Nephron progenitor cell (in vitro differentiated cells): ENCODE measurements at regions not wholly inside any gene's neighbourhood (a gene's known extent, or its start where the extent isn't known, plus 50 kb on each side); places are given as distances from the start of the nearest gene placed in this dataset.

Source experiments
- DNase-seq: peaks from one replicate; pipeline ENCODE4 v3.0.0; 2021
- H3K27ac Mint-ChIP-seq: 2 replicates; pipeline ENCODE4 v1.8.0; 2021; ENCODE audit warnings: mild to moderate bottlenecking, moderate library complexity, mixed read lengths
- H3K27me3 Mint-ChIP-seq: 2 replicates; pipeline ENCODE4 v1.8.0; 2021; ENCODE audit warnings: mild to moderate bottlenecking, low read depth, mixed read lengths; ENCODE audit not compliant: poor library complexity
- H3K36me3 Mint-ChIP-seq: 2 replicates; pipeline ENCODE4 v1.8.0; 2021; ENCODE audit warnings: low read depth, mixed read lengths
- H3K4me1 Mint-ChIP-seq: 2 replicates; pipeline ENCODE4 v1.8.0; 2021; ENCODE audit warnings: mixed read lengths
- H3K4me3 Mint-ChIP-seq: 2 replicates; pipeline ENCODE4 v1.8.0; 2021; ENCODE audit warnings: mild to moderate bottlenecking, moderate library complexity, mixed read lengths
- H3K9me3 Mint-ChIP-seq: 2 replicates; pipeline ENCODE4 v1.8.0; 2021; ENCODE audit warnings: mild to moderate bottlenecking, moderate library complexity, mixed read lengths
- CTCF ChIP-seq: fragments of 200-600 bp; sonication (generic); IDR thresholded peaks from 2 replicates; pipeline ENCODE4 v1.5.0; 2021; ENCODE audit warnings: antibody characterized with exemption

DNA sequence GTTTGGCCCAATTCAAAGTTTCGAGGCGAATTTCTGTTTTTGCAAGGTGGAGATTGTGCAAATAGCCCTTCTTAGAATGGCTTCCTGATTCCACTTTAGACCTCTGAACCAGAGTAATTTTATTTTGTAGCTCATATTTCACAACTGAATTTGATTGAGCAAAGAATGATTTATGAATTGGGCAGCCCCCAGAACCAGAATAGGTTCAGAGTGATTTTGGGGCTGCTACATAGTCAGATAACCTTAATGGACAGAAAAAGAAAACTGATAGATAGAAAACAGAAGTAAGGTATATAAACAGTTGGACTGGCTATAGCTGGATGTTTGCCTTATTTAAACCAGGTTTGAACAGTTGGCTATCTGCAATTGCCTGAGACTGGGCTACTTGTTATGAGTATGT is 156.6 kb downstream of the YIPF5 start:
- Mint-ChIP-seq H3K4me1 (peaks cover 19% of the 10 kb centered on the region), H3K4me3 (no peak overlapping the region), H3K27me3 (no peaks in the 10 kb centered on the region), H3K27ac (no peak overlapping the region), H3K36me3 (peaks cover 23% of the 10 kb centered on the region), H3K9me3 (peaks cover 47% of the 10 kb centered on the region)
- DNase-seq: no peak
- TF ChIP-seq CTCF: no peak

DNA sequence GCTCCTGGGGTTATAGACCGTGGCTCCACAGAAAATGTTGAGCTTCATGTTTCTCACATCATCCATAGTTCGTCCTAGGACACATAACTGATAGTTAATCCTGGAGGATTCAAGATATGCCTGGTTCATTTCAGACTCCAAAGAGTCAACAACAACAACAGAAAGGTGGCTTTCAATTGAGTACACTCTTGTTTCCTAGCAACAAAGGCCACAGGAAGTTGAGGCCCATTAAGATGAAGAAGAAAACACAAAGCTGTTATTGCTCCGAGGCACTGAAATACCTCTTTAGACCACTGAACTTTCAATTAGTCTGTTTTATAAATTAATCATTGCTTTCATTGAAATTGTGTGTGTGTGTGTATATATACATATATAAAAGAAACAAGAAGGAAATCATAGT is 154.5 kb downstream of the YIPF5 start:
- Mint-ChIP-seq H3K9me3 (peaks cover 44% of the 10 kb centered on the region), H3K27ac (no peak overlapping the region), H3K4me3 (no peak overlapping the region), H3K36me3 (peaks cover 26% of the 10 kb centered on the region), H3K27me3 (no peaks in the 10 kb centered on the region), H3K4me1 (peaks cover 19% of the 10 kb centered on the region)
- TF ChIP-seq CTCF: no peak
- no peak for DNase-seq

DNA sequence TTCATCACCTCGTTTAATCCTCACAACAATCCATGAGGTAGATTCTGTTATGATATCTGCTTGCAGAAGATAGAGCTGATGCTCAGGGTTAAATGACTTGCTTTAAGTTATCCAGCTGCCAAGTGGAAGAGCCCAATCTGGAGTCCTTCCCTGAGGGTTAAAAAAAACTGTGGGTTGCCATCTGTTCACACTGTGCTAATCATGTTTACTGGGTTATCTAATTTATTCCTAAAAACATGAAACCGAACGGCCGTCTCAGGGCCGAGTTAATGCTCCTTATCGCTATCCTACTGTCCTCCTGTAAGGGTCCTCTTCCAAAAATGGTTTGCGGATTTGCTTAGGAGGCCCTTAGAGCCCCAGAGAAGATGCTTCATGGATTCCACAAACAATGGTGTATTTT is 153.3 kb downstream of the YIPF5 start:
- no peak overlapping the region for H3K27ac Mint-ChIP-seq
- H3K9me3 Mint-ChIP-seq: peaks cover 48% of the 10 kb centered on the region
- TF ChIP-seq CTCF: no peak
- no peaks in the 10 kb centered on the region for H3K27me3 Mint-ChIP-seq
- H3K36me3 Mint-ChIP-seq: peaks cover 24% of the 10 kb centered on the region
- H3K4me1 Mint-ChIP-seq: peaks cover 19% of the 10 kb centered on the region
- no peak overlapping the region for H3K4me3 Mint-ChIP-seq
- DNase-seq: no peak

- Mint-ChIP-seq H3K4me3 (no peak overlapping the region), H3K36me3 (peaks cover 27% of the 10 kb centered on the region), H3K27me3 (no peaks in the 10 kb centered on the region), H3K4me1 (peaks cover 19% of the 10 kb centered on the region), H3K27ac (no peak overlapping the region), H3K9me3 (peaks cover 50% of the 10 kb centered on the region)
- no peak for DNase-seq
- TF ChIP-seq CTCF: no peak
Observed at GRCh38 chr5:144017631-144018030, 152.8 kb downstream of the YIPF5 start.

GRCh38 chr5:144024090-144024489 is 146.4 kb downstream of the YIPF5 start:
- Mint-ChIP-seq H3K27ac (no peak overlapping the region), H3K9me3 (peaks cover 34% of the 10 kb centered on the region), H3K27me3 (no peaks in the 10 kb centered on the region), H3K36me3 (peaks cover 15% of the 10 kb centered on the region), H3K4me3 (no peak overlapping the region), H3K4me1 (peaks cover 17% of the 10 kb centered on the region)
- no peak for TF ChIP-seq CTCF
- no peak for DNase-seq

DNA sequence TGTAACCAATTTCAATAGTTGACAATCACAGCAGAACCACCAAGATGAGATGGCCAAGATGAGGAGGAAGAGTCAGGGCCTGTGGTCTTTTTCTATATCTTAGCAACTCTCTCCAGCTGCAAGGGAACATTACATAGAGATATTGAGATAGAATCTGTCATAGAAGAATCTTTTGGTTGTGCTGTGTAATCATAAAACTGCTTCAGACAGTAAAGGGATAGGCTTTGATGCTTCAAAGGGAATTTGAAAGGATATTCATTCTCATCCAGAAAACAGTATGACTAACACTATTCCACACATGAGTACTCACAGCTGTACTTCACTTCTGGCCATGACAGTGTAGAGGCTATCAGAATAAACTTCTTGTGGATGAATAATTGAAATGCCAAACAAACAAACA is 145.9 kb downstream of the YIPF5 start:
- TF ChIP-seq CTCF: no peak
- no peak for DNase-seq
- Mint-ChIP-seq H3K27me3 (no peaks in the 10 kb centered on the region), H3K36me3 (peaks cover 15% of the 10 kb centered on the region), H3K9me3 (peaks cover 34% of the 10 kb centered on the region), H3K4me3 (no peak overlapping the region), H3K27ac (no peak overlapping the region), H3K4me1 (peaks cover 17% of the 10 kb centered on the region)
